ENCODE measurements at regions not wholly inside any gene's neighbourhood (a gene's known extent, or its start where the extent isn't known, plus 50 kb on each side); places are given as distances from the start of the nearest gene placed in this dataset.

DNA sequence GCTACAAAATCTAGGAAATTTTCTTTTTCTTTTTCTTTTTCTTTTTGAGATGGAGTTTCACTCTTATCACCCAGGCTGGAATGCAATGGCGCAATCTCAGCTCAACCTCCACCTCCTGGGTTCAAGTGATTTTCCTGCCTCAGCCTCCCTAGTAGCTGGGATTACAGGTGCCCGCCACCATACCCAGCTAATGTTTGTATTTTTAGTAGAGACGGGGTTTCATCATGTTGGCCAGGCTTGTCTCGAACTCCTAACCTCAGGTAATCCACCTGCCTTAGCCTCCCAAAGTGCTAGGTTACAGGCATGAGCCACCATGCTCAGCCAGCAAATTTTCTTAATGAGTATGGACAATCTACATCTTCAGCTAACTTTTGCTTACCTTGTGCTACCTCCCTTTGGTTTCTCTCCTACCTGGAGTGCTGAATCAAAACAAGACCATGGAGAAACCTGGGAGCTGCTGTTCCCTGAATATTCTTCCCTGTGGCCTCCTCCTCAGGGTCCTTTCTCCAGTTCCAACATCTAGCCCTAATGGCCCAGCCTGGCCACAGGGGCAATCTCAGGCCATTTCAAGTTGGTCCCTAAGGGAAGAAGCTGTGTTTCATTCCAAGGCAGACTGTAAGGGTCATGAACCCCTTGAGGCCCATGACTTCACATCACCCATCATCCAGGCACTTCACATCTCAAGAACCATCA is 74.6 kb upstream of the EGLN3 start (continued):
- TF ChIP-seq TRAFD1 (CRISPR knock-in tag; IDR thresholded peaks at IDR 0.05; ENCODE audit: borderline replicate concordance), result no peak
- TF ChIP-seq SMARCE1 (IDR thresholded peaks at IDR 0.05; ENCODE audit: borderline replicate concordance), result no peak
- peak; percentile 37; the same call in 1 of the 2 replicates for TF ChIP-seq CEBPB (IDR thresholded peaks at IDR 0.05; ENCODE audit: borderline replicate concordance, low read depth, low read length)
- no peak for TF ChIP-seq CHD4 (IDR thresholded peaks at IDR 0.05; ENCODE audit: borderline replicate concordance, low read length)
- no peak for TF ChIP-seq PAF1 (CRISPR knock-in tag; IDR thresholded peaks at IDR 0.05)
- TF ChIP-seq NCOA1 (CRISPR knock-in tag; IDR thresholded peaks at IDR 0.05), result 0 out of 2 replicates have a peak, but pooled peaks have one; percentile 10
- peak; percentile 59; the same call in 1 of the 2 replicates for TF ChIP-seq ZNF350 (CRISPR knock-in tag; IDR thresholded peaks at IDR 0.05; ENCODE audit: borderline replicate concordance, low read depth)
- no peak for TF ChIP-seq HDAC1 (CRISPR knock-in tag; IDR thresholded peaks at IDR 0.05)
- TF ChIP-seq DMTF1 (CRISPR knock-in tag; IDR thresholded peaks at IDR 0.05), result peak; percentile 52; the same call in 1 of the 2 replicates
- 0 out of 2 replicates have a peak, but pooled peaks have one; percentile 23 for TF ChIP-seq ZNF441 (CRISPR knock-in tag; IDR thresholded peaks at IDR 0.05; ENCODE audit: borderline replicate concordance)
- no peak for TF ChIP-seq ZNF230 (CRISPR knock-in tag; IDR thresholded peaks at IDR 0.05)
- TF ChIP-seq, protein P1, sequence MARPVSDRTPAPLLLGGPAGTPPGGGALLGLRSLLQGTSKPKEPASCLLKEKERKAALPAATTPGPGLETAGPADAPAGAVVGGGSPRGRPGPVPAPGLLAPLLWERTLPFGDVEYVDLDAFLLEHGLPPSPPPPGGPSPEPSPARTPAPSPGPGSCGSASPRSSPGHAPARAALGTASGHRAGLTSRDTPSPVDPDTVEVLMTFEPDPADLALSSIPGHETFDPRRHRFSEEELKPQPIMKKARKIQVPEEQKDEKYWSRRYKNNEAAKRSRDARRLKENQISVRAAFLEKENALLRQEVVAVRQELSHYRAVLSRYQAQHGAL (CRISPR knock-in tag; IDR thresholded peaks at IDR 0.05; ENCODE audit: not compliant biosample characterization), result no peak
- peak; percentile 53; the same call in 1 of the 2 replicates for TF ChIP-seq ZNF570 (CRISPR knock-in tag; IDR thresholded peaks at IDR 0.05; ENCODE audit: borderline replicate concordance)
- 0 out of 2 replicates have a peak, but pooled peaks have one; percentile 46 for TF ChIP-seq ZNF510 (CRISPR knock-in tag; IDR thresholded peaks at IDR 0.05; ENCODE audit: low read depth)
- TF ChIP-seq PCBP2 (optimal IDR thresholded peaks at IDR 0.05; ENCODE audit: low read depth, low read length, poor library complexity, severe bottlenecking), result no peak
- no peak for TF ChIP-seq ZBTB7B (CRISPR knock-in tag; IDR thresholded peaks at IDR 0.05)
- TF ChIP-seq ZFP82 (CRISPR knock-in tag; IDR thresholded peaks at IDR 0.05; ENCODE audit: borderline replicate concordance), result no peak
- TF ChIP-seq ZNF777 (CRISPR knock-in tag; IDR thresholded peaks at IDR 0.05), result no peak
- TF ChIP-seq MBNL3 (CRISPR knock-in tag; conservative IDR thresholded peaks at IDR 0.05), result no peak
- TF ChIP-seq SALL1 (CRISPR knock-in tag; IDR thresholded peaks at IDR 0.05), result peak; percentile 42; the same call in 1 of the 2 replicates
- peak; percentile 76; the same call in 1 of the 2 replicates for TF ChIP-seq ZNF280D (CRISPR knock-in tag; IDR thresholded peaks at IDR 0.05)

Data from HepG2 (cell line).